HepG2 (cell line): ENCODE measurements at regions not wholly inside any gene's neighbourhood (a gene's known extent, or its start where the extent isn't known, plus 50 kb on each side); places are given as distances from the start of the nearest gene placed in this dataset.

Experiments used
- ATAC-seq: fragments of 200-7000 bp; cut with Tn5 transposase; 3 replicates; pipeline ENCODE4 v1.9.1; 2020; ENCODE audit warnings: mild to moderate bottlenecking, moderate library complexity
- BruUV-seq: library from RNA; stranded (reverse); fragments of 400-500 nt; replicated peaks from 2 replicates; lab custom pipeline; 2021; lab: Mats Ljungman, UMichigan
- CTCF ChIA-PET: fragments of 300-600 bp; formaldehyde crosslinking; extraction: SDS; loops from one replicate; lab custom pipeline; 2021; ENCODE audit warnings: low total read pairs, inconsistent platforms, low intra/inter-chr PET ratio; lab: Yijun Ruan, JAX
- POLR2A ChIA-PET: fragments of 350-600 bp; sonication (Branson Sonifier 250); formaldehyde crosslinking; loops from one replicate; lab custom pipeline; 2020; ENCODE audit warnings: antibody characterized with exemption, inconsistent platforms; lab: Yijun Ruan, JAX
- DNase-seq: peaks from one replicate; pipeline ENCODE4 v3.0.0-alpha.2; 2015; ENCODE audit warnings: low spot score
- FAIRE-seq: peaks from 3 replicates; lab custom pipeline; 2011; peaks lifted over from hg19 to GRCh38; lab: Jason Lieb, UNC
- H2AFZ ChIP-seq: one replicate; pipeline ENCODE4 v1.6.1; 2011; ENCODE audit warnings: low read length, inconsistent platforms
- H3K27ac ChIP-seq: fragments of 300-600 bp; 3 replicates; pipeline ENCODE4 v1.8.0; 2011; ENCODE audit warnings: mixed run types, mild to moderate bottlenecking, mixed read lengths, low read length, inconsistent platforms; ENCODE audit not compliant: insufficient read depth; ENCODE audit errors: extremely low read length
- H3K27me3 ChIP-seq, 2 experiments: fragments of 200-600 bp in 1 of 2; 2 replicates in 1 of 2; 3 replicates in 1 of 2; pipeline versions ENCODE4 v1.6.0 to v1.8.0; 2011; ENCODE audit warnings: low read length in 2 of 2, mild to moderate bottlenecking in 2 of 2, moderate library complexity in 2 of 2, inconsistent platforms in 1 of 2; ENCODE audit not compliant: insufficient read depth in 2 of 2, control insufficient read depth in 1 of 2
- H3K36me3 ChIP-seq, 2 experiments: fragments of 200-600 bp in 1 of 2; replicated peaks in 1 of 2; 2 replicates in 1 of 2; 3 replicates in 1 of 2; pipeline versions ENCODE4 v1.5.1 to v1.8.0; 2011; ENCODE audit warnings: low read length in 2 of 2, inconsistent platforms in 1 of 2; ENCODE audit not compliant: insufficient read depth in 2 of 2, control insufficient read depth in 1 of 2
- H3K4me1 ChIP-seq: 2 replicates; pipeline ENCODE4 v1.5.1; 2012; ENCODE audit warnings: low read length, inconsistent platforms; ENCODE audit not compliant: insufficient read depth
- H3K4me2 ChIP-seq: 2 replicates; pipeline ENCODE4 v1.6.0; 2011; ENCODE audit warnings: low read depth, low read length, inconsistent platforms
- H3K4me3 ChIP-seq, 3 experiments: fragments of 200-600 bp in 1 of 3; sonication (generic), shearing (Covaris generic) in 1 of 3; replicated peaks in 1 of 3; 2 replicates each; pipeline ENCODE4 v1.5.1; 2011 to 2016; ENCODE audit warnings: low read length in 3 of 3, inconsistent platforms in 2 of 3, low read depth in 2 of 3, mild to moderate bottlenecking in 2 of 3, control low read depth in 1 of 3, mixed read lengths in 1 of 3; ENCODE audit not compliant: insufficient read depth in 1 of 3
- H3K79me2 ChIP-seq: one replicate; pipeline ENCODE4 v1.6.1; 2011; ENCODE audit warnings: low read length, inconsistent platforms; ENCODE audit not compliant: insufficient read depth
- H3K9ac ChIP-seq: 2 replicates; pipeline ENCODE4 v1.6.0; 2011; ENCODE audit warnings: mild to moderate bottlenecking, low read depth, low read length, inconsistent platforms; ENCODE audit not compliant: insufficient read depth
- H3K9me3 ChIP-seq: 2 replicates; pipeline ENCODE4 v1.5.1; 2012; ENCODE audit warnings: mild to moderate bottlenecking, low read length
- H4K20me1 ChIP-seq: 2 replicates; pipeline ENCODE4 v1.6.0; 2011; ENCODE audit warnings: inconsistent platforms, mild to moderate bottlenecking, low read length, moderate library complexity; ENCODE audit not compliant: insufficient read depth
- ATAD3A ChIP-seq: sonication (generic); formaldehyde crosslinking; IDR thresholded peaks from 2 replicates; pipeline ENCODE4 v1.4.0; 2020; ENCODE audit warnings: missing genetic modification reagents
- ATF5 ChIP-seq: sonication (generic); formaldehyde crosslinking; IDR thresholded peaks from 2 replicates; pipeline ENCODE4 v1.4.0; 2020; ENCODE audit warnings: mild to moderate bottlenecking, low read depth, missing genetic modification reagents
- CBX2 ChIP-seq, 2 experiments: fragments of 200-600 bp in 1 of 2; sonication (generic); formaldehyde crosslinking in 1 of 2; IDR thresholded peaks; 2 replicates each; pipeline versions ENCODE4 v1.7.0 to v1.8.1; 2018 to 2022; ENCODE audit warnings: low read depth in 2 of 2, low read length in 1 of 2, mild to moderate bottlenecking in 1 of 2, missing genetic modification reagents in 1 of 2
- GLI4 ChIP-seq: sonication (generic); formaldehyde crosslinking; IDR thresholded peaks from 2 replicates; pipeline ENCODE4 v1.5.1; 2020; ENCODE audit warnings: missing genetic modification reagents, mild to moderate bottlenecking, moderate library complexity, borderline replicate concordance
- KDM1A ChIP-seq: IDR thresholded peaks from 2 replicates; pipeline ENCODE4 v1.6.1; 2016; ENCODE audit warnings: missing compliant biosample characterization
- MTERF4 ChIP-seq: sonication (generic); formaldehyde crosslinking; IDR thresholded peaks from 2 replicates; pipeline ENCODE4 v1.8.0; 2023; ENCODE audit warnings: mild to moderate bottlenecking, missing genetic modification reagents
- NR2F6 ChIP-seq, 2 experiments: IDR thresholded peaks; 2 replicates each; pipeline ENCODE4 v1.6.1; 2016; ENCODE audit warnings: antibody characterized with exemption in 1 of 2, mild to moderate bottlenecking in 1 of 2
- PLRG1 ChIP-seq: fragments of 450-650 bp; conservative IDR thresholded peaks from 2 replicates; pipeline ENCODE4 v1.6.1; 2016
- SP5 ChIP-seq: IDR thresholded peaks from 2 replicates; pipeline ENCODE4 v1.6.1; 2016; ENCODE audit warnings: low read depth, borderline replicate concordance
- SUZ12 ChIP-seq: fragments of 150-350 bp; IDR thresholded peaks from 2 replicates; pipeline ENCODE4 v1.6.1; 2014; ENCODE audit warnings: low read depth, low read length
- U2AF1 ChIP-seq: fragments of 200-400 bp; formaldehyde crosslinking; optimal IDR thresholded peaks from 2 replicates; pipeline ENCODE3; 2017; ENCODE audit warnings: mild to moderate bottlenecking, low read depth, low read length
- UBTF ChIP-seq: sonication (generic); formaldehyde crosslinking; IDR thresholded peaks from 2 replicates; pipeline ENCODE4 v1.4.0; 2020; ENCODE audit warnings: mild to moderate bottlenecking, missing genetic modification reagents
- ZFAT ChIP-seq: sonication (generic); formaldehyde crosslinking; conservative IDR thresholded peaks from 2 replicates; pipeline ENCODE4 v1.8.1; 2023; ENCODE audit warnings: missing genetic modification reagents, inconsistent platforms
- ZNF451 ChIP-seq: sonication (generic); formaldehyde crosslinking; IDR thresholded peaks from 2 replicates; pipeline ENCODE4 v1.5.0; 2020; ENCODE audit warnings: mild to moderate bottlenecking, missing genetic modification reagents
- ZNF644 ChIP-seq: IDR thresholded peaks from 2 replicates; pipeline ENCODE4 v1.6.1; 2016; ENCODE audit warnings: low read depth
- WGBS: methylation state at CpG from one replicate; pipeline ENCODE4 v1.1.6; 2017; ENCODE audit warnings: low lambda C conversion rate; 5-methylcytosine and 5-hydroxymethylcytosine counted together
- in situ Hi-C: cut with HindIII; loops from 2 replicates; pipeline ENCODE4 v1.10.0; 2017; ENCODE audit warnings: low pct_unique_long_range_greater_than_20kb; ENCODE audit not compliant: extremely low pct_ligation_motif_present
- intact Hi-C: fragments of 100-400 bp; cut with micrococcal nuclease; formaldehyde crosslinking; loops from one replicate; pipeline ENCODE4 v1.10.0; 2022; ENCODE audit not compliant: unreplicated experiment
- TF ChIP-seq, protein P1 (sequence below): sonication (generic); formaldehyde crosslinking; IDR thresholded peaks from 2 replicates; pipeline ENCODE4 v1.4.0; 2020; ENCODE audit warnings: missing genetic modification reagents
- TF ChIP-seq, protein P2 (sequence below): sonication (generic); formaldehyde crosslinking; IDR thresholded peaks from 2 replicates; pipeline ENCODE4 v1.4.0; 2020; ENCODE audit warnings: missing genetic modification reagents

- Histone ChIP-seq H3K4me3 (no peak overlapping the region), H3K36me3 (no peaks in the 10 kb centered on the region), H2AFZ (no peak overlapping the region), H4K20me1 (no peaks in the 10 kb centered on the region), H3K27ac (no peak overlapping the region), H3K4me1 (no peaks in the 10 kb centered on the region), H3K9ac (no peak overlapping the region), H3K9me3 (no peaks in the 10 kb centered on the region), H3K79me2 (no peaks in the 10 kb centered on the region), H3K27me3 (peaks cover 0 to 57% of the 10 kb centered on the region in 2 experiments; a peak in 4 of 5 replicates), H3K4me2 (no peak overlapping the region)
- WGBS, result 0% methylated on average over 4 of the region's 4 CpGs
- FAIRE-seq (no peak), DNase-seq (no peak), ATAC-seq (no peak)
- ChIA-PET POLR2A (no interaction called here), CTCF (no interaction called here)
- intact Hi-C loops, result no loop called here
- in situ Hi-C loops, result no loop called here
- TF ChIP-seq CBX2 (IDR thresholded peaks at IDR 0.05; ENCODE audit: low read depth, low read length) (no peak), CBX2 (CRISPR knock-in tag; IDR thresholded peaks at IDR 0.05; ENCODE audit: low read depth) (no peak), ZNF451 (no peak), SP5 (CRISPR knock-in tag) (no peak), ATF5 (CRISPR knock-in tag) (no peak), U2AF1 (no peak), ZNF644 (CRISPR knock-in tag) (no peak), ATAD3A (CRISPR knock-in tag) (no peak), SUZ12 (no peak), KDM1A (CRISPR knock-in tag) (no peak), GLI4 (CRISPR knock-in tag) (no peak), ZFAT (CRISPR knock-in tag) (no peak), UBTF (no peak), MTERF4 (CRISPR knock-in tag) (no peak), PLRG1 (no peak), NR2F6 (IDR thresholded peaks at IDR 0.05) (no peak), NR2F6 (CRISPR knock-in tag; IDR thresholded peaks at IDR 0.05) (no peak)
- TF ChIP-seq, protein P1, sequence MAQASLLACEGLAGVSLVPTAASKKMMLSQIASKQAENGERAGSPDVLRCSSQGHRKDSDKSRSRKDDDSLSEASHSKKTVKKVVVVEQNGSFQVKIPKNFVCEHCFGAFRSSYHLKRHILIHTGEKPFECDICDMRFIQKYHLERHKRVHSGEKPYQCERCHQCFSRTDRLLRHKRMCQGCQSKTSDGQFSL (CRISPR knock-in tag), result no peak
- TF ChIP-seq, protein P2, sequence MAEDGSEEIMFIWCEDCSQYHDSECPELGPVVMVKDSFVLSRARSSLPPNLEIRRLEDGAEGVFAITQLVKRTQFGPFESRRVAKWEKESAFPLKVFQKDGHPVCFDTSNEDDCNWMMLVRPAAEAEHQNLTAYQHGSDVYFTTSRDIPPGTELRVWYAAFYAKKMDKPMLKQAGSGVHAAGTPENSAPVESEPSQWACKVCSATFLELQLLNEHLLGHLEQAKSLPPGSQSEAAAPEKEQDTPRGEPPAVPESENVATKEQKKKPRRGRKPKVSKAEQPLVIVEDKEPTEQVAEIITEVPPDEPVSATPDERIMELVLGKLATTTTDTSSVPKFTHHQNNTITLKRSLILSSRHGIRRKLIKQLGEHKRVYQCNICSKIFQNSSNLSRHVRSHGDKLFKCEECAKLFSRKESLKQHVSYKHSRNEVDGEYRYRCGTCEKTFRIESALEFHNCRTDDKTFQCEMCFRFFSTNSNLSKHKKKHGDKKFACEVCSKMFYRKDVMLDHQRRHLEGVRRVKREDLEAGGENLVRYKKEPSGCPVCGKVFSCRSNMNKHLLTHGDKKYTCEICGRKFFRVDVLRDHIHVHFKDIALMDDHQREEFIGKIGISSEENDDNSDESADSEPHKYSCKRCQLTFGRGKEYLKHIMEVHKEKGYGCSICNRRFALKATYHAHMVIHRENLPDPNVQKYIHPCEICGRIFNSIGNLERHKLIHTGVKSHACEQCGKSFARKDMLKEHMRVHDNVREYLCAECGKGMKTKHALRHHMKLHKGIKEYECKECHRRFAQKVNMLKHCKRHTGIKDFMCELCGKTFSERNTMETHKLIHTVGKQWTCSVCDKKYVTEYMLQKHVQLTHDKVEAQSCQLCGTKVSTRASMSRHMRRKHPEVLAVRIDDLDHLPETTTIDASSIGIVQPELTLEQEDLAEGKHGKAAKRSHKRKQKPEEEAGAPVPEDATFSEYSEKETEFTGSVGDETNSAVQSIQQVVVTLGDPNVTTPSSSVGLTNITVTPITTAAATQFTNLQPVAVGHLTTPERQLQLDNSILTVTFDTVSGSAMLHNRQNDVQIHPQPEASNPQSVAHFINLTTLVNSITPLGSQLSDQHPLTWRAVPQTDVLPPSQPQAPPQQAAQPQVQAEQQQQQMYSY (CRISPR knock-in tag), result no peak
- TF ChIP-seq, all 625 proteins: peak for 0
- BruUV-seq, result no TSS peak
Observed at GRCh38 chr12:112676507-112676906, 115.0 kb upstream of the RPH3A start.
